ENCODE measurements at regions not wholly inside any gene's neighbourhood (a gene's known extent, or its start where the extent isn't known, plus 50 kb on each side); places are given as distances from the start of the nearest gene placed in this dataset.

DNA sequence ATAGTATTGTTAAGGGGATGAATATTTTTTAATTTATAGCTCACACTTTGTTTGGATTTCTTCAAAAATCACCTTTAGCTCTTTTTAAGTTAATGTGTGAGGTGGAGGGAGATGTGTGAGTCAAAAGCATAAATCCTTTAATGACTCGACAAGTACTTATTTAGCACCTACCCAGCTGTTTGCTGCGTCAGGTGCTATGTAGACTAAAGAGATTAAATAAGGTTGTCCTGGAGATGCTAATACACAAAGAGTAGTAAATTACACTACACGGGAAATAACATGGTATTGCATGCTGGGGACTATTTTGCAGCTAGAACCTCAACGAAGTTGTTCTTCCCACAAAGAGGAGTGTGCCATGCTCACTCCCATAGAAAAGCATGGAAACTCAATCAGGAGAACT, 583.3 kb upstream of the TENM4 start:
- no peaks in the 10 kb centered on the region for H3K27me3 Mint-ChIP-seq
- H3K4me1 Mint-ChIP-seq (ENCODE audit: low read depth) = peaks cover 8% of the 10 kb centered on the region
- H3K36me3 Mint-ChIP-seq (ENCODE audit: insufficient read depth) = no peaks in the 10 kb centered on the region
- H3K9me3 Mint-ChIP-seq (ENCODE audit: low read depth) = peaks cover 7% of the 10 kb centered on the region
- no peak overlapping the region for H3K4me3 Mint-ChIP-seq (ENCODE audit: low read depth)
- no peak for DNase-seq (ENCODE audit: low spot score, unreplicated experiment)
- no peak overlapping the region for H3K27ac Mint-ChIP-seq
- TF ChIP-seq, protein P1, sequence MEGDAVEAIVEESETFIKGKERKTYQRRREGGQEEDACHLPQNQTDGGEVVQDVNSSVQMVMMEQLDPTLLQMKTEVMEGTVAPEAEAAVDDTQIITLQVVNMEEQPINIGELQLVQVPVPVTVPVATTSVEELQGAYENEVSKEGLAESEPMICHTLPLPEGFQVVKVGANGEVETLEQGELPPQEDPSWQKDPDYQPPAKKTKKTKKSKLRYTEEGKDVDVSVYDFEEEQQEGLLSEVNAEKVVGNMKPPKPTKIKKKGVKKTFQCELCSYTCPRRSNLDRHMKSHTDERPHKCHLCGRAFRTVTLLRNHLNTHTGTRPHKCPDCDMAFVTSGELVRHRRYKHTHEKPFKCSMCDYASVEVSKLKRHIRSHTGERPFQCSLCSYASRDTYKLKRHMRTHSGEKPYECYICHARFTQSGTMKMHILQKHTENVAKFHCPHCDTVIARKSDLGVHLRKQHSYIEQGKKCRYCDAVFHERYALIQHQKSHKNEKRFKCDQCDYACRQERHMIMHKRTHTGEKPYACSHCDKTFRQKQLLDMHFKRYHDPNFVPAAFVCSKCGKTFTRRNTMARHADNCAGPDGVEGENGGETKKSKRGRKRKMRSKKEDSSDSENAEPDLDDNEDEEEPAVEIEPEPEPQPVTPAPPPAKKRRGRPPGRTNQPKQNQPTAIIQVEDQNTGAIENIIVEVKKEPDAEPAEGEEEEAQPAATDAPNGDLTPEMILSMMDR (IDR thresholded peaks at IDR 0.05; ENCODE audit: unreplicated experiment) = no peak

DNA sequence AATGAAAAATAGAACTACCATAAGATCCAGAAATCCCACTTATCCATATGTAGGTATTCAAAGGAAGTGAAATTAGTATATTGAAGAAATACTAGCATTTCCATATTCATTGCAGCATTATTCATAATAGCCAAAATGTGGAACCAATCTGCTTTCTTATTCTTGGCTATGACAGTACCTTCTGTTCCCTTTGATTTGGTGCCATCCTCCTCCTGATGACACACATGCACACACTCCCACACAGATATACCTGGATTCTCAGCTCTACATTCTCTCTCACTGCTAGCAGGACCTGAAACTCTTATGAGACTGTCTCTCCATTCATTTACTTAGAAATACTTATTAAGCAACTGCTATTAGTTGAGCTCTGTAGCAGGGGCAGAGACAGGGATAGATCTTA, 582.6 kb upstream of the TENM4 start:
- H3K36me3 Mint-ChIP-seq (ENCODE audit: insufficient read depth) = no peaks in the 10 kb centered on the region
- H3K4me3 Mint-ChIP-seq (ENCODE audit: low read depth) = no peak overlapping the region
- no peak for DNase-seq (ENCODE audit: low spot score, unreplicated experiment)
- TF ChIP-seq, protein P1 (IDR thresholded peaks at IDR 0.05; ENCODE audit: unreplicated experiment) = no peak
- H3K9me3 Mint-ChIP-seq (ENCODE audit: low read depth) = peaks cover 7% of the 10 kb centered on the region
- H3K27me3 Mint-ChIP-seq = no peaks in the 10 kb centered on the region
- H3K4me1 Mint-ChIP-seq (ENCODE audit: low read depth) = peaks cover 9% of the 10 kb centered on the region
- no peak overlapping the region for H3K27ac Mint-ChIP-seq

DNA sequence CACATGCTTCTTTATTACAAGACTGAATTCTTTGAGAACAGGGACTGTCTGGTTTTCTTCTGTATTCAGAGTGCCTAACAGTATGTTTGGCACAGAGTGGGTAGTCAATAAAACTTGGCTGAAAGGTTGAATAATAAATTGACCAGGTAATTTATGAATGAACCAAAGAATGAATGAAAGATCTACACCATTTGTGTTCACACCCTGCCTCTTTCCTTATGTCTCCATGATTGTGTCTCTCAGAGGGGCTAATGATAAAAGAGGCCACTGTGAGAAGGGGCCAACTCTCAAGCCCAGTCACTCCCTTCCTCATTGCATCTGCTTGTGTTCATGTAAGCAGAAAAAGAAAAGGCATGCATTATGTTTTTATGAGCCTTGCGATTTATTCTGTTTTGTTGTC, 569.7 kb upstream of the TENM4 start:
- no peak for DNase-seq (ENCODE audit: low spot score, unreplicated experiment)
- Mint-ChIP-seq H3K9me3 (ENCODE audit: low read depth) (no peaks in the 10 kb centered on the region), H3K36me3 (ENCODE audit: insufficient read depth) (no peaks in the 10 kb centered on the region), H3K4me1 (ENCODE audit: low read depth) (peaks cover 4% of the 10 kb centered on the region), H3K27ac (no peak overlapping the region), H3K27me3 (no peaks in the 10 kb centered on the region), H3K4me3 (ENCODE audit: low read depth) (no peak overlapping the region)
- TF ChIP-seq, protein P1 (IDR thresholded peaks at IDR 0.05; ENCODE audit: unreplicated experiment) = no peak

DNA sequence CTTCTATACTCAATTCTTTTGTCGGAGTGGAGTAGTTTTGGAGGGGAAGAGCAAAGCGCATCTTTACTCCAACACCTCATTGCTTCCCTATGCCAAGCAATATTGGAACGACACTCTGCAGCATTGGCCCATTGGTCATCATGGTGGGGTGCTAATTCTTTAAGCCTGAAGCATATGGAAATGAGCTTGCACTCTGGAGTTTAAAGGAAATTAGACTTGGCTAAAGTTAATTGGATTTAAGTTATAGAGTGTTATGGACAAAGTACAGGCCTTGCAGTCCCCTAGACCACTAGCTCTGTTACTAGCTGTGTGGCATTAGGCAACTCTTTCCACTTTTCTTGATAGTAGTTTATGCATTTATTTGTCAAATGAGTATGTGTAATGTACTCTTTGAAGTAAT, 568.3 kb upstream of the TENM4 start:
- Mint-ChIP-seq H3K4me1 (ENCODE audit: low read depth) (peaks cover 4% of the 10 kb centered on the region), H3K27me3 (no peaks in the 10 kb centered on the region), H3K9me3 (ENCODE audit: low read depth) (no peaks in the 10 kb centered on the region), H3K27ac (no peak overlapping the region), H3K4me3 (ENCODE audit: low read depth) (no peak overlapping the region), H3K36me3 (ENCODE audit: insufficient read depth) (no peaks in the 10 kb centered on the region)
- TF ChIP-seq, protein P1 (IDR thresholded peaks at IDR 0.05; ENCODE audit: unreplicated experiment) = no peak
- DNase-seq (ENCODE audit: low spot score, unreplicated experiment) = no peak

DNA sequence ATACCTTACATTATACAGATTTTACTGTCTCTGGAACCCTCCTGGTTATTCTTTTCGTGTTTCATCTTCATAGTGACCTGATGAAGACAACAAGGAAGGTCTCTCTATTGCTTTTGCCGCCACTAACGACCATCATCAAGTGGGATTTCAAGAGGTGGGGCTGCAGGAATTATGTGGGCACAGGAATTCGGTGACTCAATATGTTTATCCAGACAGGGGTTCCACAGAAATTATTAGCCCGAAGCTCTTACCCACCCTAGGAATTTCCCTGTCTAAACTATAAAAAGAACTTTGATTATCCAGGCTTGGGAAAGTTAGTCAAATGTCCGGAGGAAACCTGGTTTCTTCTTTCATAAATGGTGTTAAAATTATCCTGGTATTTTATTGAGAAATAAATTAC, 566.8 kb upstream of the TENM4 start:
- peaks cover 4% of the 10 kb centered on the region for H3K4me1 Mint-ChIP-seq (ENCODE audit: low read depth)
- no peak for DNase-seq (ENCODE audit: low spot score, unreplicated experiment)
- H3K27ac Mint-ChIP-seq = no peak overlapping the region
- H3K4me3 Mint-ChIP-seq (ENCODE audit: low read depth) = no peak overlapping the region
- H3K9me3 Mint-ChIP-seq (ENCODE audit: low read depth) = no peaks in the 10 kb centered on the region
- TF ChIP-seq, protein P1 (IDR thresholded peaks at IDR 0.05; ENCODE audit: unreplicated experiment) = no peak
- H3K36me3 Mint-ChIP-seq (ENCODE audit: insufficient read depth) = no peaks in the 10 kb centered on the region
- H3K27me3 Mint-ChIP-seq = no peaks in the 10 kb centered on the region

Data from progenitor cell of endocrine pancreas (in vitro differentiated cells).